ENCODE measurements at regions not wholly inside any gene's neighbourhood (a gene's known extent, or its start where the extent isn't known, plus 50 kb on each side); places are given as distances from the start of the nearest gene placed in this dataset.
"Not testable (repeated sequence)": the region's sequence is repeated elsewhere in the genome, so short reads cannot be mapped to it uniquely, and the experiment has no call there.

DNA sequence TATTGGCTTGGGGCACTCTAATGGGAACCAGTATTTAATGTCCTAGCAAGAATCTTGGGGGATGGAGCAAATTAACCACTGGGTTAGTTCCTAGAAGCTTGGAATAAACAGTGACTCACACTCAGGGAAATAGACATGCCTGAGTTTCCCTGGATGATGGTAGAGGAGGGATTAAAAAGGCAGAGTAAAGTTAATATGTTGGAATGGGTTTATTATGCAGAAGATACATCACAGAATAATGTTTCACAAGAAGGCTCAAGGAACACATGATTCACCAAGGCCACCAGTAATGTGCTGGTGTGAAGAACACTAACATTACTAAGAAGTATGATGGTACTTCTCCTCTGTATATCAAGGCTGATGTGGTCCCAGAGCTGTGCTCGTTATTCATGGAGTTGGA, 752.9 kb upstream of the SEMA6A start:
- no peak overlapping the region for H3K4me2 ChIP-seq
- H2AFZ ChIP-seq (ENCODE audit: low read depth): no peak overlapping the region
- no peak overlapping the region for H3K27ac ChIP-seq
- no peak overlapping the region for H3K9ac ChIP-seq
- no peaks in the 10 kb centered on the region for H3K36me3 ChIP-seq (ENCODE audit: insufficient read depth)
- no peak for TF ChIP-seq CTCF (conservative IDR thresholded peaks at IDR 0.05; ENCODE audit: low read depth, low read length)
- no peaks in the 10 kb centered on the region for H3K4me1 ChIP-seq (ENCODE audit: low read depth, poor library complexity, severe bottlenecking)
- no peak overlapping the region for H3K4me3 ChIP-seq (IDR thresholded peaks at IDR 0.05; ENCODE audit: insufficient read depth, low read depth, low read length)
- H4K20me1 ChIP-seq (ENCODE audit: insufficient read depth): no peaks in the 10 kb centered on the region
- H3K79me2 ChIP-seq (ENCODE audit: insufficient read depth, low read depth): no peaks in the 10 kb centered on the region
- no peaks in the 10 kb centered on the region for H3K27me3 ChIP-seq (ENCODE audit: insufficient read depth, low read depth)

DNA sequence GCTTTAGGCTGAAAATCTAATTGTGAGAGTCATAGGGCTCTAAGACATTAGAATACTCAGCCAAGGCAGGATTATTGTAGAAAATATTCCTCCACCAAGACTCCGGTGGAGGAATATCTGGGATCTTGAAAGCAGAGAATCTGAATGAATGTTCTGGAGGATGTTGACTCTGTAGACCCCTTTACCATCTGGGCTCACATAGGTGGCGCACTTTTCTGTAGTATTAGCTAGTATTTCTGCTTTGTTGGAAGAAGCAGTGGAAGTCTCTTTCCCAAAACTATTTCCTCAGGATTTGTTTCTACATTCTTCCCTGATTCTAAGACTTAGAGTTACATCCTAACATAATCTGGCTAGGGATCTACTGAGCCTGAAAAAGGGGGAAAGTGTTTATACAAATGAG, 752.4 kb upstream of the SEMA6A start:
- no peak for TF ChIP-seq CTCF (conservative IDR thresholded peaks at IDR 0.05; ENCODE audit: low read depth, low read length)
- no peak overlapping the region for H3K4me3 ChIP-seq (IDR thresholded peaks at IDR 0.05; ENCODE audit: insufficient read depth, low read depth, low read length)
- H3K4me1 ChIP-seq (ENCODE audit: low read depth, poor library complexity, severe bottlenecking): no peaks in the 10 kb centered on the region
- H4K20me1 ChIP-seq (ENCODE audit: insufficient read depth): no peaks in the 10 kb centered on the region
- H3K27ac ChIP-seq: no peak overlapping the region
- no peak overlapping the region for H3K4me2 ChIP-seq
- no peak overlapping the region for H3K9ac ChIP-seq
- no peaks in the 10 kb centered on the region for H3K36me3 ChIP-seq (ENCODE audit: insufficient read depth)
- H3K79me2 ChIP-seq (ENCODE audit: insufficient read depth, low read depth): no peaks in the 10 kb centered on the region
- H2AFZ ChIP-seq (ENCODE audit: low read depth): no peak overlapping the region
- H3K27me3 ChIP-seq (ENCODE audit: insufficient read depth, low read depth): no peaks in the 10 kb centered on the region

GRCh38 chr5:117318528-117318927, 743.9 kb upstream of the SEMA6A start:
- Histone ChIP-seq H4K20me1 (ENCODE audit: insufficient read depth) (no peaks in the 10 kb centered on the region), H3K36me3 (ENCODE audit: insufficient read depth) (no peaks in the 10 kb centered on the region), H3K27me3 (ENCODE audit: insufficient read depth, low read depth) (no peaks in the 10 kb centered on the region), H2AFZ (ENCODE audit: low read depth) (no peak overlapping the region), H3K9ac (no peak overlapping the region), H3K4me2 (no peak overlapping the region), H3K79me2 (ENCODE audit: insufficient read depth, low read depth) (no peaks in the 10 kb centered on the region), H3K4me3 (IDR thresholded peaks at IDR 0.05; ENCODE audit: insufficient read depth, low read depth, low read length) (no peak overlapping the region), H3K4me1 (ENCODE audit: low read depth, poor library complexity, severe bottlenecking) (no peaks in the 10 kb centered on the region), H3K27ac (no peak overlapping the region)
- TF ChIP-seq CTCF (conservative IDR thresholded peaks at IDR 0.05; ENCODE audit: low read depth, low read length): no peak

GRCh38 chr5:117315170-117315569, 740.5 kb upstream of the SEMA6A start:
- no peaks in the 10 kb centered on the region for H3K27me3 ChIP-seq (ENCODE audit: insufficient read depth, low read depth)
- no peaks in the 10 kb centered on the region for H3K36me3 ChIP-seq (ENCODE audit: insufficient read depth)
- no peaks in the 10 kb centered on the region for H3K4me1 ChIP-seq (ENCODE audit: low read depth, poor library complexity, severe bottlenecking)
- no peaks in the 10 kb centered on the region for H4K20me1 ChIP-seq (ENCODE audit: insufficient read depth)
- no peaks in the 10 kb centered on the region for H3K79me2 ChIP-seq (ENCODE audit: insufficient read depth, low read depth)
- no peak overlapping the region for H3K4me2 ChIP-seq
- H3K4me3 ChIP-seq (IDR thresholded peaks at IDR 0.05; ENCODE audit: insufficient read depth, low read depth, low read length): no peak overlapping the region
- TF ChIP-seq CTCF (conservative IDR thresholded peaks at IDR 0.05; ENCODE audit: low read depth, low read length): no peak
- no peak overlapping the region for H2AFZ ChIP-seq (ENCODE audit: low read depth)
- no peak overlapping the region for H3K27ac ChIP-seq
- no peak overlapping the region for H3K9ac ChIP-seq

- not testable (repeated sequence) for H4K20me1 ChIP-seq (ENCODE audit: insufficient read depth); H2AFZ ChIP-seq (ENCODE audit: low read depth); H3K27ac ChIP-seq; H3K36me3 ChIP-seq (ENCODE audit: insufficient read depth); H3K4me1 ChIP-seq (ENCODE audit: low read depth, poor library complexity, severe bottlenecking); H3K79me2 ChIP-seq (ENCODE audit: insufficient read depth, low read depth); H3K27me3 ChIP-seq (ENCODE audit: insufficient read depth, low read depth); H3K4me2 ChIP-seq; H3K9ac ChIP-seq; H3K4me3 ChIP-seq (IDR thresholded peaks at IDR 0.05; ENCODE audit: insufficient read depth, low read depth, low read length)
Observed at GRCh38 chr5:117304512-117305107, 730.0 kb upstream of the SEMA6A start.

All from KMS-11 (cell line).